SK-N-SH treated with all-trans-retinoic acid at 6 μM for 48 hours (cell line): ENCODE measurements at regions not wholly inside any gene's neighbourhood (a gene's known extent, or its start where the extent isn't known, plus 50 kb on each side); places are given as distances from the start of the nearest gene placed in this dataset.

Experiments used
- ARNTL ChIP-seq: fragments of 450-650 bp; formaldehyde crosslinking; IDR thresholded peaks from 2 replicates; pipeline ENCODE4 v1.5.0; 2020; ENCODE audit warnings: low read depth, mild to moderate bottlenecking, moderate library complexity, borderline replicate concordance
- BACH2 ChIP-seq: fragments of 250-450 bp; sonication (Bioruptor Pico); IDR thresholded peaks from 2 replicates; pipeline ENCODE4 v1.9.0; 2021; ENCODE audit warnings: mild to moderate bottlenecking, borderline replicate concordance
- ISL1 ChIP-seq: fragments of 250-450 bp; sonication (Bioruptor Pico); IDR thresholded peaks from 2 replicates; pipeline ENCODE4 v2.1.2; 2022; ENCODE audit warnings: mild to moderate bottlenecking, moderate library complexity
- TSHZ2 ChIP-seq: fragments of 250-450 bp; sonication (Bioruptor Pico); IDR thresholded peaks from 2 replicates; pipeline ENCODE4 v1.5.0; 2020; ENCODE audit warnings: mild to moderate bottlenecking, moderate library complexity

DNA sequence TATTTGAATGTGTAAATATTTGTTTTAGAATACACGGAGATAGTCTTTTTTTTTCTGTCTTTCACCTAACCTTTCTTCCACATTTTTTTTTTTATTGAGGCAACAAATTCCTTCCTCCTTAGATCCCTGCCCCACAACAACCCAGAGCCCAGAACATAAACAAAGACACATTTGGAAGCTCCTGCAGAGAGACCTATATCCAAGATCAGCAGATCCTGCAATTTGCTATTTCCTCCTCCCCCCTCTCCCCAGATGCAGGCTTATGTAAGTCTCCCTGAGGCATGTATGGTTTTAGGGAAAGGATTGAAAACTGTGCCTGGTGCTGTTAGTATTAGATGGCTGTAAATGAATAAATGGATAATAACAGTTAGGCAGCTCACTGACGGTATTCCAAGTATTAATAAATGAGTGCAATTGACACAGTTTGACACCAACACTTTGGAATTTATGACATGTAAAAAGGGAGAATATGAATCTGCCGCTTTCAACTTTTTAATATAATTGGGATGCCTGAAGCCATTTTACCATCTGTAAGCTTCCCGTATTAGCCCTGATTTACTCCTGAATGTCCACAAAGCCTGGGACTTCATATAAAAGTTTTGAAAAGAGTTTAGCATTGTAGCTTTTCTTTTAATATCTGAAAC, 608.3 kb upstream of the CITED2 start:
- TF ChIP-seq ISL1 = no peak
- TF ChIP-seq BACH2 (CRISPR knock-in tag) = no peak
- TF ChIP-seq TSHZ2 (CRISPR knock-in tag) = peak; percentile 31; the same call in 1 of the 2 replicates
- TF ChIP-seq ARNTL = no peak
